ENCODE measurements at regions not wholly inside any gene's neighbourhood (a gene's known extent, or its start where the extent isn't known, plus 50 kb on each side); places are given as distances from the start of the nearest gene placed in this dataset.

DNA sequence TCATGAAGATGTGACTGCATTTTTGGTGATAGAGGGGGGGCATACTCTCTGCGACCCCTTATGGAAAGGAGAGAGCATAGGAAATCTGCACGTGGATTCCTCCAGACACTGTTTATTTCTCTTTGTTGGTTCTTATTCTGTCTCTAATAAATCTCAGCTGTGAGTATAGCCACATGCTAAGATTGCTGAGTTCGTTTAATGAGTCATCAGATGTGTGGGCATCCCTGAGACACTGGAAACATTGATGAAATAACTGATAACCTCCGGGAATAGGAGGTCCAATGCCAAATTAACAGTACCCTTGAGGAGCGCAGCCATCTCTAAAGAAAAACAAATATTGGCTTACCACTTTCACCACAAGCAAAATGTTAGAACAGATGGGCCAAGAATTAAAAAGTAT, 880.2 kb upstream of the NEGR1 start:
- Histone ChIP-seq H3K9me3 (ENCODE audit: control extremely low read depth in 1 of 5, control insufficient read depth in 4 of 5, insufficient read depth in 2 of 5, low read depth in 1 of 5, low read length in 4 of 5) (peaks cover 0 to 1% (median 0%) of the 10 kb centered on the region in 5 experiments), H3K27ac (ENCODE audit: insufficient read depth in 1 of 2, low read depth in 1 of 2, low read length in 2 of 2, poor library complexity in 1 of 2, severe bottlenecking in 2 of 2) (no peak overlapping the region), H3K4me1 (ENCODE audit: control extremely low read depth in 1 of 4, control insufficient read depth in 4 of 4, insufficient read depth in 4 of 4, low read length in 3 of 4) (no peaks in the 10 kb centered on the region), H3K4me3 (ENCODE audit: control insufficient read depth in 1 of 7, extremely low read depth in 1 of 7, insufficient read depth in 4 of 7, low read depth in 2 of 7, low read length in 6 of 7) (no peak overlapping the region), H3K27me3 (replicated peaks in 2 of 5; ENCODE audit: control insufficient read depth in 4 of 5, insufficient read depth in 5 of 5, low read length in 4 of 5) (no peaks in the 10 kb centered on the region), H3K36me3 (ENCODE audit: control insufficient read depth in 4 of 4, insufficient read depth in 4 of 4, low read length in 3 of 4) (no peaks in the 10 kb centered on the region)
- ChIA-PET CTCF (no interaction called here), POLR2A (no interaction called here)
- WGBS (ENCODE audit: insufficient coverage): 85% methylated on average over 1 of the region's 5 CpGs
- no peak for DNase-seq

DNA sequence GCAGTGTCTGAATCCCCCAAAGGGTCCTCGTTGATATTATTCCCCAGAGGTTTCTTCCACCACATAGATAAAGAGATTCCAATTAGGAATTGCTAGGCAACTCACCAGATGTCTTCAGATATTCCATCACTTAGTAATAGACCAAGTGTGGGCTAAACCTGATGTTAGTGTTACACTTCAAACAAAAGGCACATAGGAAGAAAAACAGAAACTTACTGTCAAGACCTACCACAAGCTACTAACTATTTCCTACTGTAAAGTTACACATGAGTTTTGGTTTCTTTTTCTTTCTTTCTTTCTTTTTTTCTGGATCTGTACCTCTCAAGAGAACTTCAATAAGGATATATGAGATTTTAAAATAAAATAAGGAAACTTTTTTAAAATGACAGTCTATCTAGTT, 879.1 kb upstream of the NEGR1 start:
- H3K27ac ChIP-seq (ENCODE audit: insufficient read depth in 1 of 2, low read depth in 1 of 2, low read length in 2 of 2, poor library complexity in 1 of 2, severe bottlenecking in 2 of 2): no peak overlapping the region
- H3K36me3 ChIP-seq (ENCODE audit: control insufficient read depth in 4 of 4, insufficient read depth in 4 of 4, low read length in 3 of 4): no peaks in the 10 kb centered on the region
- no peak for DNase-seq
- H3K9me3 ChIP-seq (ENCODE audit: control extremely low read depth in 1 of 5, control insufficient read depth in 4 of 5, insufficient read depth in 2 of 5, low read depth in 1 of 5, low read length in 4 of 5): peaks cover 0 to 1% (median 0%) of the 10 kb centered on the region in 5 experiments
- H3K27me3 ChIP-seq (replicated peaks in 2 of 5; ENCODE audit: control insufficient read depth in 4 of 5, insufficient read depth in 5 of 5, low read length in 4 of 5): no peaks in the 10 kb centered on the region
- ChIA-PET CTCF (interaction anchor here (1.0 kb wide), 1 partner anchor 10 kb away, joined by 3 read pairs; no protein-coding TSS in a partner anchor), POLR2A (no interaction called here)
- no peak overlapping the region for H3K4me3 ChIP-seq (ENCODE audit: control insufficient read depth in 1 of 7, extremely low read depth in 1 of 7, insufficient read depth in 4 of 7, low read depth in 2 of 7, low read length in 6 of 7)
- no peaks in the 10 kb centered on the region for H3K4me1 ChIP-seq (ENCODE audit: control extremely low read depth in 1 of 4, control insufficient read depth in 4 of 4, insufficient read depth in 4 of 4, low read length in 3 of 4)
- WGBS (ENCODE audit: insufficient coverage): no CpG with 5 or more reads among the region's 1 CpG

DNA sequence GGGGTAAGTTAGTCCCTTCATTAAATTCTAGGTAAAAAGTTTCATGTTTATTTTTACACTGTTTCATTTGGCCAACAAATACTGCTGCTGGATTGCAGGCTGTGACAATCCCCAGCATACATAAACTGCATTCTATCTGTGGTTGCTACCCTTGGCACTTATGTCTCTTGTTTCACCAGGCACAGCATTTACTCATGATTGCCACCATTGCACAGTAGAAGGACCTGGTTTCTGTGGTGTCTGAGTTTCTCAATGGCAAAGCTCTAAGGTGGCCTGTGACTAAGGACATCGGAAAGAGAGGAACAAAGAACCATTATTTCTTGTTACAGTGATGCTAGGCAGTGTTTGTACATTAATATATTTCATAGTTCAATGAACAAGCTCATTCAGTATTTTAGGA, 878.4 kb upstream of the NEGR1 start:
- ChIA-PET CTCF (interaction anchor here (1.0 kb wide), 1 partner anchor 10 kb away, joined by 3 read pairs; no protein-coding TSS in a partner anchor), POLR2A (no interaction called here)
- DNase-seq: no peak
- Histone ChIP-seq H3K27me3 (replicated peaks in 2 of 5; ENCODE audit: control insufficient read depth in 4 of 5, insufficient read depth in 5 of 5, low read length in 4 of 5) (no peaks in the 10 kb centered on the region), H3K4me3 (ENCODE audit: control insufficient read depth in 1 of 7, extremely low read depth in 1 of 7, insufficient read depth in 4 of 7, low read depth in 2 of 7, low read length in 6 of 7) (no peak overlapping the region), H3K9me3 (ENCODE audit: control extremely low read depth in 1 of 5, control insufficient read depth in 4 of 5, insufficient read depth in 2 of 5, low read depth in 1 of 5, low read length in 4 of 5) (peaks cover 0 to 3% (median 0%) of the 10 kb centered on the region in 5 experiments), H3K4me1 (ENCODE audit: control extremely low read depth in 1 of 4, control insufficient read depth in 4 of 4, insufficient read depth in 4 of 4, low read length in 3 of 4) (no peaks in the 10 kb centered on the region), H3K27ac (ENCODE audit: insufficient read depth in 1 of 2, low read depth in 1 of 2, low read length in 2 of 2, poor library complexity in 1 of 2, severe bottlenecking in 2 of 2) (no peak overlapping the region), H3K36me3 (ENCODE audit: control insufficient read depth in 4 of 4, insufficient read depth in 4 of 4, low read length in 3 of 4) (no peaks in the 10 kb centered on the region)
- WGBS (ENCODE audit: insufficient coverage): no CpG with 5 or more reads among the region's 1 CpG

DNA sequence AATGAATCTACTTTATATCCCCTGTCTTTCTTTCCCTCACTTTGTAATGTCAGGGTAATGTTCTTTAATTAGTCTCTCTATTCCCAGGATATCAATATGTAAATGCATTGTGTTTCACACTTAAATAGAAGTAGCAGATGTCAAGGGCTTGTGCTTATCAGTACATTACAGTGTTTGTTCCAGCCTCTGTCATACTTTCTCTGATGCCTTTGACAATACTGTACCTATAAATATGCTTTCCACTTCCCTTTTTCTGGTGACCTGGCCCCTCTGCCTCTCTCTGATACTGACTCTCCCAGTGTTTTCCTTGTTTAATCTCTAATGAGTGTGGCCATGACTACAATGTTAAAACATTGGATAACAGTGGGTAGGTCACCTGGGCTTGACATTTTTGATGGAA, 862.0 kb upstream of the NEGR1 start:
- DNase-seq: peak; percentile 25 to 79 (median 52)
- peaks cover 0 to 5% (median 0%) of the 10 kb centered on the region in 4 experiments for H3K4me1 ChIP-seq (ENCODE audit: control extremely low read depth in 1 of 4, control insufficient read depth in 4 of 4, insufficient read depth in 4 of 4, low read length in 3 of 4)
- no peaks in the 10 kb centered on the region for H3K27me3 ChIP-seq (replicated peaks in 2 of 5; ENCODE audit: control insufficient read depth in 4 of 5, insufficient read depth in 5 of 5, low read length in 4 of 5)
- no peak overlapping the region for H3K4me3 ChIP-seq (ENCODE audit: control insufficient read depth in 1 of 7, extremely low read depth in 1 of 7, insufficient read depth in 4 of 7, low read depth in 2 of 7, low read length in 6 of 7)
- CTCF ChIA-PET: no interaction called here
- H3K27ac ChIP-seq (ENCODE audit: insufficient read depth in 1 of 2, low read depth in 1 of 2, low read length in 2 of 2, poor library complexity in 1 of 2, severe bottlenecking in 2 of 2): no peak overlapping the region
- no peaks in the 10 kb centered on the region for H3K36me3 ChIP-seq (ENCODE audit: control insufficient read depth in 4 of 4, insufficient read depth in 4 of 4, low read length in 3 of 4)
- peaks cover 0 to 3% (median 0%) of the 10 kb centered on the region in 5 experiments for H3K9me3 ChIP-seq (ENCODE audit: control extremely low read depth in 1 of 5, control insufficient read depth in 4 of 5, insufficient read depth in 2 of 5, low read depth in 1 of 5, low read length in 4 of 5)
- POLR2A ChIA-PET: no interaction called here

DNA sequence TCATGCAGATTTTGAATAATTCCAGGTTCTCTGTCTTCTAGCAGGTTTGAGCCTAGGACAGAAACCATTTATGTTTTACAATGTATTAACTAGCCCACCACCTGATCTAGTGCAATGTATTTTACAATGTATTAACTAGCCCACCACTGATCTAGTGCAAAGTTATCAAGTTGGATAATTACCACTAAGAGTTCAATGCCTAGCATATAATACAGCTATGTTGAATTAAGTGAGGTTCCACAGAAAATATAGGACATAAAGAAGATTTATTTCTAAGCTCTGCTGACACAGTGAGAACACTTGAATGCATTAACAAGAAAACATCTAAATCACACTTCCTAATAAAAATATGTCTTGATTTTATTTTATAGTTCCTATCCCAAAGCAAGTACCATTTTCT, 854.6 kb upstream of the NEGR1 start:
- Histone ChIP-seq H3K27ac (ENCODE audit: insufficient read depth in 1 of 2, low read depth in 1 of 2, low read length in 2 of 2, poor library complexity in 1 of 2, severe bottlenecking in 2 of 2) (no peak overlapping the region), H3K4me1 (ENCODE audit: control extremely low read depth in 1 of 4, control insufficient read depth in 4 of 4, insufficient read depth in 4 of 4, low read length in 3 of 4) (no peaks in the 10 kb centered on the region), H3K36me3 (ENCODE audit: control insufficient read depth in 4 of 4, insufficient read depth in 4 of 4, low read length in 3 of 4) (no peaks in the 10 kb centered on the region), H3K27me3 (replicated peaks in 2 of 5; ENCODE audit: control insufficient read depth in 4 of 5, insufficient read depth in 5 of 5, low read length in 4 of 5) (no peaks in the 10 kb centered on the region), H3K4me3 (ENCODE audit: control insufficient read depth in 1 of 7, extremely low read depth in 1 of 7, insufficient read depth in 4 of 7, low read depth in 2 of 7, low read length in 6 of 7) (no peak overlapping the region), H3K9me3 (ENCODE audit: control extremely low read depth in 1 of 5, control insufficient read depth in 4 of 5, insufficient read depth in 2 of 5, low read depth in 1 of 5, low read length in 4 of 5) (peaks cover 0 to 3% (median 0%) of the 10 kb centered on the region in 5 experiments)
- ChIA-PET POLR2A (interaction anchor here (0.6 kb wide), 1 partner anchor 385 kb away, joined by 3 read pairs; no protein-coding TSS in a partner anchor), CTCF (no interaction called here)
- no peak for DNase-seq

DNA sequence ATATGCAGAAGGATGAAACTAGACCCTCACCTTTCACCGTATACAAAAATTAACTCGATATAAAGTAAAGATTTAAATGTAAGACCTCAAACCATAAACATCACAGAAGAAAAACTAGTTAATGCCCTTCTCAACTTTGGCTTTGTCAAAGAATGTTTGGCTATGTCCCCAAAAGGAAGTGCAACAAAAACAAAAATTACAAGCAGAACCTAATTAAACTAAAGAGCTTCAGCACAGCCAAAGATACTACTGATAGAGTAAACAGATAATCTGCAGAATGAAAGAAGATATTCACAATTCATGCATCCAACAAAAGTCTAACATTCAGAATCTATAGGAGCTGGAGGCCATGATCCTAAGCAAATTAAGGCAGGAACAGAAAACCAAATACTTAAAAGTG, 824.6 kb upstream of the NEGR1 start:
- ChIA-PET CTCF (no interaction called here), POLR2A (no interaction called here)
- peaks cover 0 to 3% (median 0%) of the 10 kb centered on the region in 5 experiments for H3K9me3 ChIP-seq (ENCODE audit: control extremely low read depth in 1 of 5, control insufficient read depth in 4 of 5, insufficient read depth in 2 of 5, low read depth in 1 of 5, low read length in 4 of 5)
- 100% methylated on average over 1 of the region's 2 CpGs for WGBS (ENCODE audit: insufficient coverage)
- no peak overlapping the region for H3K4me3 ChIP-seq (ENCODE audit: control insufficient read depth in 1 of 7, extremely low read depth in 1 of 7, insufficient read depth in 4 of 7, low read depth in 2 of 7, low read length in 6 of 7)
- no peak for DNase-seq
- no peaks in the 10 kb centered on the region for H3K4me1 ChIP-seq (ENCODE audit: control extremely low read depth in 1 of 4, control insufficient read depth in 4 of 4, insufficient read depth in 4 of 4, low read length in 3 of 4)
- H3K36me3 ChIP-seq (ENCODE audit: control insufficient read depth in 4 of 4, insufficient read depth in 4 of 4, low read length in 3 of 4): no peaks in the 10 kb centered on the region
- H3K27me3 ChIP-seq (replicated peaks in 2 of 5; ENCODE audit: control insufficient read depth in 4 of 5, insufficient read depth in 5 of 5, low read length in 4 of 5): no peaks in the 10 kb centered on the region
- no peak overlapping the region for H3K27ac ChIP-seq (ENCODE audit: insufficient read depth in 1 of 2, low read depth in 1 of 2, low read length in 2 of 2, poor library complexity in 1 of 2, severe bottlenecking in 2 of 2)

DNA sequence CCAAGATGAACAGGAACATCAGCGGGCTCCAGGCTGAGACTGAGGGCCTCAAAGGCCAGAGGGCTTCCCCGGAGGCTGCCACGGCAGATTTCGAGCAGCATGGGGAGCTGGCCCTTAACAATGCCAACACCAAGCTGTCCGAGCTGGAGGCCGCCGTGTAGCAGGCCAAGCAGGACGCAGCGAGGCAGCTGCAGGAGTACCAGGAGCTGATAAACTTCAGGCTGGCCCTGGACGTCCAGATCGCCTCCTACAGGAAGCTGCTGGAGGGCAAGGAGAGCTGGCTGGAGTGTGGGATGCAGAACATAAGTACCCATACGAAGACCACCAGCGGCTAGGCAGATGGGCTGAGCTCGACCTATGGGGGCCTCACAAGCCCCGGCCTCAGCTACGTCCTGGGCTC, 823.4 kb upstream of the NEGR1 start:
- Histone ChIP-seq H3K9me3 (ENCODE audit: control extremely low read depth in 1 of 5, control insufficient read depth in 4 of 5, insufficient read depth in 2 of 5, low read depth in 1 of 5, low read length in 4 of 5) (peaks cover 0 to 3% (median 0%) of the 10 kb centered on the region in 5 experiments), H3K27ac (ENCODE audit: insufficient read depth in 1 of 2, low read depth in 1 of 2, low read length in 2 of 2, poor library complexity in 1 of 2, severe bottlenecking in 2 of 2) (no peak overlapping the region), H3K27me3 (replicated peaks in 2 of 5; ENCODE audit: control insufficient read depth in 4 of 5, insufficient read depth in 5 of 5, low read length in 4 of 5) (no peaks in the 10 kb centered on the region), H3K36me3 (ENCODE audit: control insufficient read depth in 4 of 4, insufficient read depth in 4 of 4, low read length in 3 of 4) (no peaks in the 10 kb centered on the region), H3K4me1 (ENCODE audit: control extremely low read depth in 1 of 4, control insufficient read depth in 4 of 4, insufficient read depth in 4 of 4, low read length in 3 of 4) (no peaks in the 10 kb centered on the region), H3K4me3 (ENCODE audit: control insufficient read depth in 1 of 7, extremely low read depth in 1 of 7, insufficient read depth in 4 of 7, low read depth in 2 of 7, low read length in 6 of 7) (no peak overlapping the region)
- no peak for DNase-seq
- 98% methylated on average over 15 of the region's 16 CpGs for WGBS (ENCODE audit: insufficient coverage)
- POLR2A ChIA-PET: no interaction called here
- CTCF ChIA-PET: interaction anchor here (0.9 kb wide), 1 partner anchor 8 kb away, joined by 3 read pairs; no protein-coding TSS in a partner anchor
